ENCODE measurements at regions not wholly inside any gene's neighbourhood (a gene's known extent, or its start where the extent isn't known, plus 50 kb on each side); places are given as distances from the start of the nearest gene placed in this dataset.

GRCh38 chr9:2413160-2413805, 208.3 kb upstream of the VLDLR start:
- Histone ChIP-seq H2AFZ (no peak overlapping the region), H3K27me3 (ENCODE audit: control insufficient read depth, insufficient read depth, low read length) (no peaks in the 10 kb centered on the region), H3K36me3 (ENCODE audit: control insufficient read depth, insufficient read depth, low read length) (no peaks in the 10 kb centered on the region), H3K9ac (no peak overlapping the region), H3K9me3 (ENCODE audit: control insufficient read depth, low read length) (no peaks in the 10 kb centered on the region), H3K27ac (no peak overlapping the region), H3K4me3 (ENCODE audit: low read depth, low read length) (no peak overlapping the region), H3K4me2 (ENCODE audit: low read length) (no peak overlapping the region), H3K4me1 (peaks cover 7% of the 10 kb centered on the region), H3K79me2 (no peaks in the 10 kb centered on the region)
- no peak for TF ChIP-seq CTCF (IDR thresholded peaks at IDR 0.05)

GRCh38 chr9:2414465-2414864, 207.1 kb upstream of the VLDLR start:
- no peak for TF ChIP-seq CTCF (IDR thresholded peaks at IDR 0.05)
- Histone ChIP-seq H3K79me2 (no peaks in the 10 kb centered on the region), H3K4me1 (peaks cover 7% of the 10 kb centered on the region), H3K9me3 (ENCODE audit: control insufficient read depth, low read length) (no peaks in the 10 kb centered on the region), H3K36me3 (ENCODE audit: control insufficient read depth, insufficient read depth, low read length) (no peaks in the 10 kb centered on the region), H2AFZ (no peak overlapping the region), H3K27me3 (ENCODE audit: control insufficient read depth, insufficient read depth, low read length) (no peaks in the 10 kb centered on the region), H3K4me3 (ENCODE audit: low read depth, low read length) (no peak overlapping the region), H3K9ac (no peak overlapping the region), H3K27ac (no peak overlapping the region), H3K4me2 (ENCODE audit: low read length) (no peak overlapping the region)

DNA sequence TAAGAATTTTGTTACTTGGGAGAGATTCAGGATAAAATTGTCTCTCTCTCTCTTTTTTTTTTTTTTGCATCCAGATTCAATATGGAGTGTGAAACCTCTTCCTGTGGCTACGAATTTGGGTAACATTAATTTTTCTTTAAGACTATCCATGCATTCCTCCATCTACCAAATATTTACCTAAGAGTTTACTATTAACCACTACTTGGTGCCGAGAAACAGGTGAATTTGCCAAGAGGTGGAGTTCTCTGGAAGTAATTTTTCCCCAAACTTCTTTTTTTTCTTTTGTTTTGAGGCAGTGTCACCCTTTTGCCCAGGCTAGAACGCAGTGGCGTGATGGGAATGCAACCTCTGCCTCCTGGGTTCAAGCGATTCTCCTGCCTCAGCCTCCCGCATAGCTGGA, 206.3 kb upstream of the VLDLR start:
- H3K79me2 ChIP-seq, result no peaks in the 10 kb centered on the region
- H3K4me3 ChIP-seq (ENCODE audit: low read depth, low read length), result no peak overlapping the region
- no peaks in the 10 kb centered on the region for H3K9me3 ChIP-seq (ENCODE audit: control insufficient read depth, low read length)
- H3K9ac ChIP-seq, result no peak overlapping the region
- peaks cover 7% of the 10 kb centered on the region for H3K4me1 ChIP-seq
- H3K27ac ChIP-seq, result no peak overlapping the region
- H3K36me3 ChIP-seq (ENCODE audit: control insufficient read depth, insufficient read depth, low read length), result no peaks in the 10 kb centered on the region
- no peak overlapping the region for H2AFZ ChIP-seq
- TF ChIP-seq CTCF (IDR thresholded peaks at IDR 0.05), result no peak
- H3K27me3 ChIP-seq (ENCODE audit: control insufficient read depth, insufficient read depth, low read length), result no peaks in the 10 kb centered on the region
- no peak overlapping the region for H3K4me2 ChIP-seq (ENCODE audit: low read length)

GRCh38 chr9:2417730-2418129, 203.9 kb upstream of the VLDLR start:
- Histone ChIP-seq H3K79me2 (no peaks in the 10 kb centered on the region), H3K27me3 (ENCODE audit: control insufficient read depth, insufficient read depth, low read length) (no peaks in the 10 kb centered on the region), H3K9me3 (ENCODE audit: control insufficient read depth, low read length) (no peaks in the 10 kb centered on the region), H3K4me3 (ENCODE audit: low read depth, low read length) (no peak overlapping the region), H3K36me3 (ENCODE audit: control insufficient read depth, insufficient read depth, low read length) (no peaks in the 10 kb centered on the region), H3K4me1 (no peaks in the 10 kb centered on the region), H3K4me2 (ENCODE audit: low read length) (no peak overlapping the region), H2AFZ (no peak overlapping the region), H3K27ac (no peak overlapping the region), H3K9ac (no peak overlapping the region)
- TF ChIP-seq CTCF (IDR thresholded peaks at IDR 0.05), result no peak

DNA sequence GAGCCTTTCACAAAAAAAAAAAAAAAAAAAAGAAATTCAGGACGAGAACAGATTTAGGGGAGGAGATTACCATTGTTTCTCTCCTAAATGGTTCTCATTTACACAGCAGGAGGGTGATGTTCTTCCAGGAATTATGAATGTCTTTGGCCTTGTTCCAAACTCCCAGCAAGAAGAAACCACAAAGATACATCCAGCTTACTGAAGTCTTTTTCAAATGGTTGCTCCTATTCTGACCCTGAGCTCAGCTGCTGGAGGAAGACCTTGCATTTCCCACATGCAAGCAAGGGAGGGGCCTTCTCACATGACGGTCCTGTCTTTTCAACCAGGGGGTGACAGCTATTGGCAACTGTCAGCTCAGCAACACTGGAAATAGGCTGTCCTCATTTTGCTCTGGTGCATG, 203.0 kb upstream of the VLDLR start:
- no peaks in the 10 kb centered on the region for H3K27me3 ChIP-seq (ENCODE audit: control insufficient read depth, insufficient read depth, low read length)
- no peaks in the 10 kb centered on the region for H3K79me2 ChIP-seq
- H3K4me2 ChIP-seq (ENCODE audit: low read length), result no peak overlapping the region
- no peaks in the 10 kb centered on the region for H3K4me1 ChIP-seq
- no peaks in the 10 kb centered on the region for H3K36me3 ChIP-seq (ENCODE audit: control insufficient read depth, insufficient read depth, low read length)
- no peaks in the 10 kb centered on the region for H3K9me3 ChIP-seq (ENCODE audit: control insufficient read depth, low read length)
- H3K4me3 ChIP-seq (ENCODE audit: low read depth, low read length), result no peak overlapping the region
- H3K27ac ChIP-seq, result no peak overlapping the region
- no peak overlapping the region for H2AFZ ChIP-seq
- no peak for TF ChIP-seq CTCF (IDR thresholded peaks at IDR 0.05)
- no peak overlapping the region for H3K9ac ChIP-seq

Data from parathyroid adenoma (tissue), 2 donors.